Neural cell (in vitro differentiated cells): ENCODE measurements at regions not wholly inside any gene's neighbourhood (a gene's known extent, or its start where the extent isn't known, plus 50 kb on each side); places are given as distances from the start of the nearest gene placed in this dataset.

Experiments
- CTCF ChIP-seq: fragments of 450-650 bp; IDR thresholded peaks from 2 replicates; pipeline ENCODE4 v1.5.1; 2014; ENCODE audit warnings: antibody characterized with exemption, mild to moderate bottlenecking, moderate library complexity; ENCODE audit not compliant: poor library complexity, severe bottlenecking
- EP300 ChIP-seq: fragments of 450-650 bp; conservative IDR thresholded peaks from 2 replicates; pipeline ENCODE4 v1.6.1; 2014; ENCODE audit warnings: antibody characterized with exemption, mild to moderate bottlenecking, moderate library complexity; ENCODE audit not compliant: poor library complexity, severe bottlenecking
- EZH2 ChIP-seq: fragments of 200-600, 300-800 bp; shearing (Covaris generic), sonication (generic); IDR thresholded peaks from 2 replicates; pipeline ENCODE4 v1.6.1; 2014; ENCODE audit warnings: antibody characterized with exemption, low read length, borderline replicate concordance, mild to moderate bottlenecking; ENCODE audit not compliant: insufficient read depth, poor library complexity, severe bottlenecking
- RAD21 ChIP-seq: fragments of 450-650 bp; conservative IDR thresholded peaks from 2 replicates; pipeline ENCODE4 v1.6.1; 2014; ENCODE audit warnings: antibody characterized with exemption, mild to moderate bottlenecking, moderate library complexity

- TF ChIP-seq CTCF (no peak), RAD21 (no peak), EP300 (no peak), EZH2 (no peak)
These were observed 79.9 kb upstream of the ZBTB20 start for GRCh38 chr3:115226844-115227445.
